ENCODE measurements at regions not wholly inside any gene's neighbourhood (a gene's known extent, or its start where the extent isn't known, plus 50 kb on each side); places are given as distances from the start of the nearest gene placed in this dataset.

GRCh38 chr11:116225784-116226585 lies 546.8 kb downstream of the BUD13 start:
- DNase-seq = no peak

GRCh38 chr11:116225236-116225635 lies 547.6 kb downstream of the BUD13 start:
- DNase-seq = peak in 2 of 56 donors; percentile 34 to 51

- peak in 2 of 56 donors; percentile 35 to 51 for DNase-seq
Observed at GRCh38 chr11:116224889-116225200, 547.9 kb downstream of the BUD13 start.

- peak in 31 of 56 donors; percentile 7 to 80 (median 30) for DNase-seq
Observed at GRCh38 chr11:116224154-116224888, 548.5 kb downstream of the BUD13 start.

GRCh38 chr11:116221351-116221750 lies 551.4 kb downstream of the BUD13 start:
- DNase-seq = no peak

- DNase-seq = peak in 1 of 56 donors; percentile 19
Observed at GRCh38 chr11:116219171-116219635, 553.6 kb downstream of the BUD13 start.

GRCh38 chr11:116217441-116217840 lies 555.3 kb downstream of the BUD13 start:
- DNase-seq = no peak

GRCh38 chr11:116217006-116217405 lies 555.8 kb downstream of the BUD13 start:
- DNase-seq = peak in 25 of 56 donors; percentile 8 to 65 (median 29)

GRCh38 chr11:116215471-116216113 lies 557.2 kb downstream of the BUD13 start:
- no peak for DNase-seq

GRCh38 chr11:116211147-116211546 lies 561.6 kb downstream of the BUD13 start:
- no peak for DNase-seq

GRCh38 chr11:116210663-116211062 lies 562.1 kb downstream of the BUD13 start:
- DNase-seq = no peak

- no peak for DNase-seq
Observed at GRCh38 chr11:116209255-116209654, 563.5 kb downstream of the BUD13 start.

GRCh38 chr11:116207421-116208141 lies 565.2 kb downstream of the BUD13 start:
- no peak for DNase-seq

GRCh38 chr11:116207019-116207418 lies 565.8 kb downstream of the BUD13 start:
- DNase-seq = no peak

GRCh38 chr11:116202922-116203321 lies 569.9 kb downstream of the BUD13 start:
- no peak for DNase-seq

- no peak for DNase-seq
Observed at GRCh38 chr11:116200564-116200963, 572.2 kb downstream of the BUD13 start.

- no peak for DNase-seq
Observed at GRCh38 chr11:116199182-116199581, 573.6 kb downstream of the BUD13 start.

GRCh38 chr11:116194156-116194904 lies 578.5 kb downstream of the BUD13 start:
- DNase-seq = no peak

- peak in 16 of 56 donors; percentile 9 to 46 (median 31) for DNase-seq
Observed at GRCh38 chr11:116193321-116194131, 579.3 kb downstream of the BUD13 start.
